ENCODE measurements at regions not wholly inside any gene's neighbourhood (a gene's known extent, or its start where the extent isn't known, plus 50 kb on each side); places are given as distances from the start of the nearest gene placed in this dataset.
"Not testable (repeated sequence)": the region's sequence is repeated elsewhere in the genome, so short reads cannot be mapped to it uniquely, and the experiment has no call there.

GRCh38 chr6:92121228-92121627, 1298.1 kb downstream of the EPHA7 start:
- DNase-seq, result no peak

- DNase-seq, result no peak
Observed at GRCh38 chr6:92117800-92118199, 1301.6 kb downstream of the EPHA7 start.

GRCh38 chr6:92114797-92115196, 1304.6 kb downstream of the EPHA7 start:
- DNase-seq, result no peak

GRCh38 chr6:92114091-92114675, 1305.2 kb downstream of the EPHA7 start:
- DNase-seq, result peak; percentile 66

GRCh38 chr6:92111386-92111785, 1308.0 kb downstream of the EPHA7 start:
- DNase-seq, result no peak

- DNase-seq, result no peak
Observed at GRCh38 chr6:92110403-92110802, 1309.0 kb downstream of the EPHA7 start.

GRCh38 chr6:92109956-92110355, 1309.4 kb downstream of the EPHA7 start:
- DNase-seq, result no peak

GRCh38 chr6:92109256-92109655, 1310.1 kb downstream of the EPHA7 start:
- DNase-seq, result no peak

- DNase-seq, result no peak
Observed at GRCh38 chr6:92086750-92087149, 1332.6 kb downstream of the EPHA7 start.

GRCh38 chr6:92083914-92084313, 1335.4 kb downstream of the EPHA7 start:
- DNase-seq, result not testable (repeated sequence)

GRCh38 chr6:92072387-92072786, 1347.0 kb downstream of the EPHA7 start:
- no peak for DNase-seq

GRCh38 chr6:92069781-92070180, 1349.6 kb downstream of the EPHA7 start:
- no peak for DNase-seq

- DNase-seq, result no peak
Observed at GRCh38 chr6:92052513-92052912, 1366.8 kb downstream of the EPHA7 start.

- DNase-seq, result no peak
Observed at GRCh38 chr6:92050216-92050615, 1369.1 kb downstream of the EPHA7 start.

GRCh38 chr6:92047860-92048259, 1371.5 kb downstream of the EPHA7 start:
- no peak for DNase-seq

- no peak for DNase-seq
Observed at GRCh38 chr6:92047152-92047850, 1372.1 kb downstream of the EPHA7 start.

GRCh38 chr6:92044312-92044711, 1375.0 kb downstream of the EPHA7 start:
- no peak for DNase-seq

GRCh38 chr6:92043777-92044176, 1375.6 kb downstream of the EPHA7 start:
- DNase-seq, result no peak

- no peak for DNase-seq
Observed at GRCh38 chr6:92026878-92027277, 1392.5 kb downstream of the EPHA7 start.

- DNase-seq, result no peak
Observed at GRCh38 chr6:92024881-92025280, 1394.5 kb downstream of the EPHA7 start.

GRCh38 chr6:92024110-92024509, 1395.2 kb downstream of the EPHA7 start:
- DNase-seq, result no peak

GRCh38 chr6:92023410-92023966, 1395.9 kb downstream of the EPHA7 start:
- no peak for DNase-seq

GRCh38 chr6:92011681-92012245, 1407.6 kb downstream of the EPHA7 start:
- DNase-seq, result no peak

All from COR-L47 (cell line).